Activated CD4-positive, alpha-beta memory T cell treated with anti-CD3 and anti-CD28 coated beads for 36 hours (primary cell): ENCODE measurements at regions not wholly inside any gene's neighbourhood (a gene's known extent, or its start where the extent isn't known, plus 50 kb on each side); places are given as distances from the start of the nearest gene placed in this dataset.

ENCODE experiments used
- CTCF ChIA-PET: fragments of 350-600 bp; sonication (Branson Sonifier 250); formaldehyde crosslinking; loops from one replicate; lab custom pipeline; 2021; ENCODE audit warnings: antibody characterized with exemption, inconsistent platforms; lab: Charles Lee
- POLR2A ChIA-PET: fragments of 350-600 bp; sonication (Branson Sonifier 250); formaldehyde crosslinking; loops from one replicate; lab custom pipeline; 2021; ENCODE audit warnings: antibody characterized with exemption; lab: Charles Lee
- DNase-seq: peaks from one replicate; pipeline ENCODE4 v3.0.0-alpha.2; 2020
- H3K27ac Mint-ChIP-seq: one replicate; pipeline ENCODE4 v1.8.0; 2021; ENCODE audit warnings: mixed read lengths
- H3K27me3 Mint-ChIP-seq: one replicate; pipeline ENCODE4 v1.8.0; 2021; ENCODE audit warnings: mixed read lengths
- H3K36me3 Mint-ChIP-seq: one replicate; pipeline ENCODE4 v1.8.0; 2021; ENCODE audit warnings: mixed read lengths
- H3K4me1 Mint-ChIP-seq: one replicate; pipeline ENCODE4 v1.8.0; 2021; ENCODE audit warnings: low read depth, mixed read lengths
- H3K4me3 Mint-ChIP-seq: one replicate; pipeline ENCODE4 v1.8.0; 2021; ENCODE audit warnings: mild to moderate bottlenecking, mixed read lengths
- H3K9me3 Mint-ChIP-seq: one replicate; pipeline ENCODE4 v1.8.0; 2021; ENCODE audit warnings: mixed read lengths
- intact Hi-C: fragments of 100-400 bp; cut with micrococcal nuclease; formaldehyde crosslinking; loops from one replicate; pipeline ENCODE4 v1.15.1; 2023

DNA sequence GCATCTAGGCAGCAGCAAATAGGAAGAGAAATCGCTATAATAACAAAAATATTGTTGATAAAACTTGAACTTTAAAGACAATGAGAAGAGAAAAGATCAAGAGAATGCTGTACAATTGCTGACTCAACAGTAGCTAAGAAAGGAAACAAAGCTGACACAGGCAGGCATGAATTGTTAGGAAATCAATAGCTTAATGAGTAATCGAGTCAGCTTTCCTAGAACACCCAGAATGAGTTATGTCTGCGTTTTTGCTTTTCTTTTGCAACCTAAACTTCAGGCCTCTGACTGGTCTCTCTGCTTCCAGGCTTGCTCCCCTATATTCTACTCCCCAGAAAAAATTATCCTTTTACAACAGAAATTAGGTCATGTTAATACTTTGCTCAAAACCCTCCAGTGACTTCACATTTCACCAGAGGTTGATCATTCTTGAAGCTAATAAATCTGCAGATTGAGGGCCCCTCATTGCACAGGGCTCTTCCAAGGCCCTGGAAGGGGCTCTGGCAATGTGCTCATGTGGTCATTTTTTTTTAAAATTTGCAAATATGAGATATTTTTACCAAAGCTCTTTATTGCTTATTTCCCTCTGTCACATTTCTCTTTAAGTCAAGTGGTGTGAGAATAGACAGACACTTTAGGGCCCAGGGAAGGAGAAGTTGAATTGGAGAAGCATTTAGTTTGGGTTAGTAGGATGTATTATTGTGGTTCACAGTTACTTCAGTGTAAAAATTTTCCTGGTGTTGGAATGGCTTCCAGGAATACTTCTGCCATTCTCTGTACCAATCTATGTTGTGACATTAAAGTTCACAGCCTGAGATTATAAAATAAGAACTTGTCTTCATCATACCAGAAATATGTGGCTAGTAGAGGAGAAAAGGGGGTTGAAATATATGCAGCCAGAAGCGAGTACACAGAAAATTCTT, 116.3 kb downstream of the TMCO5A start:
- ChIA-PET CTCF (no interaction called here), POLR2A (no interaction called here)
- intact Hi-C loops = no loop called here
- Mint-ChIP-seq H3K27ac (no peak overlapping the region), H3K9me3 (no peaks in the 10 kb centered on the region), H3K4me1 (peaks cover 6% of the 10 kb centered on the region), H3K4me3 (no peak overlapping the region), H3K27me3 (peaks cover 2% of the 10 kb centered on the region), H3K36me3 (no peaks in the 10 kb centered on the region)
- DNase-seq = no peak

- Mint-ChIP-seq H3K4me3 (no peak overlapping the region), H3K4me1 (peaks cover 6% of the 10 kb centered on the region), H3K27ac (no peak overlapping the region), H3K27me3 (peaks cover 4% of the 10 kb centered on the region), H3K36me3 (no peaks in the 10 kb centered on the region), H3K9me3 (no peaks in the 10 kb centered on the region)
- DNase-seq = no peak
- ChIA-PET POLR2A (no interaction called here), CTCF (no interaction called here)
- intact Hi-C loops = no loop called here
Measured at GRCh38 chr15:38053205-38053604, 118.8 kb downstream of the TMCO5A start.

DNA sequence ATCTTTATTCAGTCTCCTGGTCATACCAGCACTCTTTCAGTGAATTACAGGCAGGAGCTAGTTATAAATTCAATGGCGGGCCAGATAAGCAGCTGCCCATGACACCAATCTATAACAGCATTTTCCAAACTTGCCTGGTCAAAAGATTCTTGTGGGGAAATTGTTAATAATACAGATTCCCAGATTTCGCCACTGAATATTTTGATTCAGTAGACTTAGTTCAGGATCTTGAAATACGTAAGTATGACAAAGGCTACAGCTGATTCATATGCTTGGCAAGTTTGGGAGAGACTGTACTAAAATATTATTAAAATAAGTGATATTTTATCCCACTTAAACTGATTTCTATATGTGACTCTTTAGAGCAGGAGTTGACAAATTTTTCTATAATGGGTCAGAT, 119.3 kb downstream of the TMCO5A start:
- Mint-ChIP-seq H3K4me3 (no peak overlapping the region), H3K27me3 (peaks cover 4% of the 10 kb centered on the region), H3K9me3 (no peaks in the 10 kb centered on the region), H3K4me1 (peaks cover 8% of the 10 kb centered on the region), H3K27ac (no peak overlapping the region), H3K36me3 (no peaks in the 10 kb centered on the region)
- DNase-seq = no peak
- intact Hi-C loops = no loop called here
- CTCF ChIA-PET = no interaction called here
- POLR2A ChIA-PET = no interaction called here

- ChIA-PET POLR2A (no interaction called here), CTCF (no interaction called here)
- Mint-ChIP-seq H3K4me3 (no peak overlapping the region), H3K27me3 (peaks cover 7% of the 10 kb centered on the region), H3K4me1 (peaks cover 10% of the 10 kb centered on the region), H3K27ac (no peak overlapping the region), H3K36me3 (no peaks in the 10 kb centered on the region), H3K9me3 (no peaks in the 10 kb centered on the region)
- intact Hi-C loops = no loop called here
- no peak for DNase-seq
Measured at GRCh38 chr15:38054488-38054887, 120.0 kb downstream of the TMCO5A start.

- Mint-ChIP-seq H3K9me3 (no peaks in the 10 kb centered on the region), H3K36me3 (no peaks in the 10 kb centered on the region), H3K27me3 (peaks cover 13% of the 10 kb centered on the region), H3K4me1 (peaks cover 5% of the 10 kb centered on the region), H3K4me3 (no peak overlapping the region), H3K27ac (no peak overlapping the region)
- intact Hi-C loops = no loop called here
- POLR2A ChIA-PET = no interaction called here
- DNase-seq = no peak
- CTCF ChIA-PET = no interaction called here
Measured at GRCh38 chr15:38058596-38059075, 124.2 kb downstream of the TMCO5A start.

GRCh38 chr15:38059665-38060064, 125.2 kb downstream of the TMCO5A start:
- Mint-ChIP-seq H3K36me3 (no peaks in the 10 kb centered on the region), H3K9me3 (no peaks in the 10 kb centered on the region), H3K27me3 (peaks cover 13% of the 10 kb centered on the region), H3K4me3 (no peak overlapping the region), H3K27ac (no peak overlapping the region), H3K4me1 (peaks cover 5% of the 10 kb centered on the region)
- DNase-seq = no peak
- POLR2A ChIA-PET = no interaction called here
- CTCF ChIA-PET = interaction anchor here (0.8 kb wide), 1 partner anchor 9 kb away, joined by 3 read pairs; no protein-coding TSS in a partner anchor
- intact Hi-C loops = no loop called here

DNA sequence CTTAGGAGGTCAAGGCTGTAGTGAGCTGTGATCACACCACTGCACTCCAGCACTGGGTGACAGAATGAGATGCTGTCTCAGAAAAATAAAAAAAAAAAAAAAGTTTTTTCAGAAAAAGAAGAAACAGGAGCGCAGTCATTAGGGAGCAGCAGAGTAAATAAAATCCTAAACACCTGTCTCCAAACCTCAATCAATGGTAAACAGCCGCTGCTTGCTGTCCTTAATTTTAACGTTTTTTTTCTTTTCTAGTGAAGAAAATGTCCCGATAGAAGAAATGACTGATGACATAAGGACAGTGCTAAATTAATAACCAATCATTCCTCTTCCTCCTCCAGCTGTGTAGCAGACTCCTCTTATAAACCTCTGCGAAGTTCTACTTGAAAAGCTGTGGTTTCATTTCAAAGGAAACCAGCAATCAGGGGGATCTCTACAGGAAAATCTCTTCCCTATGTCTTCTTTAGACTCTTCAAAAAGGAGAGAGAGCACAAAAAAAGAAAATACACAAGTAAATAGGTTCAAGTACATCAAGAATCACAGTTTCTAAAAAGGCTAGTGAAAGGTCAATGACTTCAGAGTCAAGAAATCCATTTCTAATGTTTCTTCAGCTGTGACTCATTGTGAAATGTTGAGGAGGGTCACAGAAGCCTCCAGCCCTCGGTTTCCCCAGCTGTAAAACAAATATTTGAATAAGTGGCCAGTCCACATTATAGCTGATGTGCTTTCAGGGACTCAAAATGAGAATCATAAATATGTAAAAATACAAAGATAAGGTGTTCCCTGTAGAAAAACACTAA, 127.6 kb downstream of the TMCO5A start:
- Mint-ChIP-seq H3K36me3 (no peaks in the 10 kb centered on the region), H3K4me3 (no peak overlapping the region), H3K4me1 (peaks cover 5% of the 10 kb centered on the region), H3K27ac (no peak overlapping the region), H3K9me3 (no peaks in the 10 kb centered on the region), H3K27me3 (peaks cover 14% of the 10 kb centered on the region)
- DNase-seq = no peak
- ChIA-PET CTCF (no interaction called here), POLR2A (no interaction called here)
- intact Hi-C loops = no loop called here

- intact Hi-C loops = no loop called here
- H3K27ac Mint-ChIP-seq = no peak overlapping the region
- ChIA-PET POLR2A (no interaction called here), CTCF (no interaction called here)
- H3K27me3 Mint-ChIP-seq = peaks cover 16% of the 10 kb centered on the region
- peaks cover 5% of the 10 kb centered on the region for H3K4me1 Mint-ChIP-seq
- H3K9me3 Mint-ChIP-seq = no peaks in the 10 kb centered on the region
- no peaks in the 10 kb centered on the region for H3K36me3 Mint-ChIP-seq
- no peak overlapping the region for H3K4me3 Mint-ChIP-seq
- no peak for DNase-seq
Measured at GRCh38 chr15:38062696-38063095, 128.3 kb downstream of the TMCO5A start.

DNA sequence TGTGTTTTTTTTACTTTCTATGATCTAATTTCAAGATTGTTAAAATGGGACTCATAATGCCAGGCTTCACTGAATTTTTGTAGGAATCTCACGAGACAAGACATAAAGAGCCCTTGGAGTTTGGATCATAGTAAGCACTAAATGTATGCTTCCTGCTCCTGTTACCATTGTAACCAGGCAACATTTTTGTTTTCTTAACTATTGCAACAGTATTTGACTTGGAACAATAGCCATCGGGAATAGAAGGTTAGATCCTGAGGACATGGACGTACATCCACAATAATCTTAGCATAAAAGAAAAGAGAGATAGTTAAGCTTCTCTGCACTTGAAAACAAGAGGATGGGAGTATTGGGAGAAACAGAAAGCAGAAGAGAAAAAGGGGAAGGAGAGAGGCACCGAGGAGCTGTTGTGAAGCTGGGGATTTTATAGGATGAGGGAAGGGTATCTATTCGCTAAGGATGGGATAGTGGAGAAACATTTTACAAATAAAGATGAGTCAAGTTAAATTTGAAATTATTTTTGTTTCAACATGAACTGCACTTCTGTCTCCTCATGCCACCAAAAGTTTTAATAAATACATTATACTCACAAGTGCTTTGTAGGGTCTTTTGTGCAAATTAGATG, 131.4 kb downstream of the TMCO5A start:
- no peak for DNase-seq
- Mint-ChIP-seq H3K4me1 (peaks cover 8% of the 10 kb centered on the region), H3K27me3 (peaks cover 30% of the 10 kb centered on the region), H3K4me3 (no peak overlapping the region), H3K27ac (no peak overlapping the region), H3K9me3 (no peaks in the 10 kb centered on the region), H3K36me3 (no peaks in the 10 kb centered on the region)
- intact Hi-C loops = loop anchor here (5.0 kb wide), 1 partner anchor 241 kb away; no protein-coding TSS in a partner anchor
- ChIA-PET CTCF (no interaction called here), POLR2A (no interaction called here)

DNA sequence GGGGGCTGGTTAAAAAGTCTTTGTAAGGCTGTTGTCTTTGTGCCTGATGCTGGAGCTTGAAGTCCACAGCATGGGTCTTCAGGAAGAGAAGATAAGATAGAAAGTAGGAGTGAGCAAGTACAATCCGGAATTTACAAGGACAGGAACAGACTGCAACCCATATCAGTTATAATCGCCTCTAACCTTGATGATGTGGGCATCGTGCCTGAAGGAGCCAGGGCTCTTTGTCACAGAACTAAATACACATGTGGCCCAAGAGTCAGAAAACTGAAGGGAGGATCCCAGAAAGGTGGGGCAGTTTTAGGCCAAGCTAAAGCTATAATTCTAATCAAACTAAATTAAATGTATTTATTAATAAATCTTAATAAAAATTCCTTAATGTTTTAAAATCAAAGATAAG, 132.2 kb downstream of the TMCO5A start:
- ChIA-PET POLR2A (no interaction called here), CTCF (no interaction called here)
- Mint-ChIP-seq H3K27ac (no peak overlapping the region), H3K4me1 (peaks cover 16% of the 10 kb centered on the region), H3K4me3 (no peak overlapping the region), H3K36me3 (no peaks in the 10 kb centered on the region), H3K27me3 (peaks cover 32% of the 10 kb centered on the region), H3K9me3 (no peaks in the 10 kb centered on the region)
- intact Hi-C loops = loop anchor here (5.0 kb wide), 1 partner anchor 241 kb away; no protein-coding TSS in a partner anchor
- DNase-seq = no peak

- Mint-ChIP-seq H3K4me1 (peaks cover 27% of the 10 kb centered on the region), H3K4me3 (no peak overlapping the region), H3K36me3 (no peaks in the 10 kb centered on the region), H3K9me3 (no peaks in the 10 kb centered on the region), H3K27me3 (peaks cover 49% of the 10 kb centered on the region), H3K27ac (no peak overlapping the region)
- CTCF ChIA-PET = interaction anchor here (0.7 to 1.7 kb wide), 2 partner anchors 9 to 15 kb away, joined by 3 to 5 read pairs; no protein-coding TSS in a partner anchor
- DNase-seq = peak; percentile 48
- POLR2A ChIA-PET = no interaction called here
- intact Hi-C loops = loop anchor here (1.0 to 5.0 kb wide), 2 partner anchors 15 to 238 kb away; no protein-coding TSS in a partner anchor
Measured at GRCh38 chr15:38068626-38069391, 134.4 kb downstream of the TMCO5A start.
